Breast epithelium (tissue), 4 donors: ENCODE measurements at regions not wholly inside any gene's neighbourhood (a gene's known extent, or its start where the extent isn't known, plus 50 kb on each side); places are given as distances from the start of the nearest gene placed in this dataset.
"Not testable (repeated sequence)": the region's sequence is repeated elsewhere in the genome, so short reads cannot be mapped to it uniquely, and the experiment has no call there.

Experiments used
- DNase-seq, 2 donors: peaks; one replicate each; pipeline ENCODE4 v3.0.0-alpha.2; 2019; ENCODE audit warnings: low spot score in 2 of 2
- H3K27ac ChIP-seq, 2 donors: fragments of 200-600 bp; sonication (generic) in 1 of 2; one replicate each; pipeline ENCODE4 v1.5.1; 2016 to 2019; ENCODE audit warnings: mild to moderate bottlenecking in 1 of 2
- H3K27me3 ChIP-seq, 2 donors: fragments of 200-600 bp; sonication (generic) in 1 of 2; one replicate each; pipeline versions ENCODE4 v1.5.1 to v1.6.0; 2017 to 2019; ENCODE audit warnings: control low read depth in 1 of 2, mild to moderate bottlenecking in 1 of 2
- H3K36me3 ChIP-seq: fragments of 200-600 bp; one replicate; pipeline ENCODE4 v1.5.1; 2019
- H3K4me1 ChIP-seq, 2 donors: fragments of 200-600 bp; sonication (generic); one replicate each; pipeline ENCODE4 v1.5.1; 2016 to 2019; ENCODE audit warnings: control low read depth in 1 of 2
- H3K4me3 ChIP-seq, 3 donors: fragments of 200-600 bp; sonication (generic); 1 replicate in 2 of 3; 2 replicates in 1 of 3; pipeline ENCODE4 v1.5.1; 2016 to 2019; ENCODE audit warnings: mild to moderate bottlenecking in 3 of 3, moderate library complexity in 2 of 3
- H3K9me3 ChIP-seq, 2 donors: fragments of 200-600 bp; sonication (generic) in 1 of 2; one replicate each; pipeline ENCODE4 v1.5.1; 2016 to 2019; ENCODE audit warnings: control low read depth in 1 of 2
- POLR2A ChIP-seq: fragments of 450-650 bp; IDR thresholded peaks from one replicate; pipeline ENCODE4 v1.6.1; 2016; ENCODE audit warnings: antibody characterized with exemption, mild to moderate bottlenecking, moderate library complexity
- POLR2AphosphoS5 ChIP-seq, 3 donors: sonication (generic); formaldehyde crosslinking; IDR thresholded peaks; one replicate each; pipeline ENCODE4 v1.6.1; 2017; ENCODE audit warnings: antibody characterized with exemption in 3 of 3
- intact Hi-C: fragments of 100-400 bp; cut with DNase I; formaldehyde crosslinking; loops from one replicate; pipeline ENCODE4 v1.15.1; 2023; ENCODE audit warnings: low total_unique reads
- TF ChIP-seq, protein P1 (sequence below), 3 donors: fragments of 450-650 bp; IDR thresholded peaks; one replicate each; pipeline ENCODE4 v1.5.1; 2016 to 2017; ENCODE audit warnings: antibody characterized with exemption in 3 of 3, mild to moderate bottlenecking in 3 of 3, moderate library complexity in 3 of 3

DNA sequence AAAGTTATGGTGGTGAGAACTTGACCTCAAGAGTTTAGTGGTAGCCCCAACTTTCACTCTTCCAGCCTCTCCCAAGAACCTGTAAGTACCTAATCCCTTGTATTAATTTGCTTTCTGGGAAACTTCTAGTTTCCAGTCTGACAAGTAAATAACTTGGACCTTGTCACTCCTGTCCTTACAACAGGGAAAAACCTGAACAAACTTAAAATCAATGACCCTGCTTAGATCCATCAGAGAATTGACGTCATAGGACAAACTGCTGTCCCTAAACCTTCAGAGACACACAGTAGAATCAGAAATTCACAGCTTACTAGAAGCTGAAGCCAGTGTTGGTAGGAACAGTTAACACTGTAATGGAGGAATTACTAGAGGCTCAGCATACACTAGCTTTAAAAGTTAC, 60.0 kb upstream of the DCLK2 start:
- Histone ChIP-seq H3K4me1 (no peaks in the 10 kb centered on the region), H3K9me3 (no peaks in the 10 kb centered on the region), H3K27ac (no peak overlapping the region), H3K4me3 (no peak overlapping the region), H3K27me3 (no peaks in the 10 kb centered on the region), H3K36me3 (no peaks in the 10 kb centered on the region)
- DNase-seq: no peak
- intact Hi-C loops: loop anchor here (10.0 kb wide), 1 partner anchor 867 kb away; no protein-coding TSS in a partner anchor
- TF ChIP-seq POLR2A (no peak), POLR2AphosphoS5 (IDR thresholded peaks at IDR 0.05) (no peak)
- TF ChIP-seq, protein P1, sequence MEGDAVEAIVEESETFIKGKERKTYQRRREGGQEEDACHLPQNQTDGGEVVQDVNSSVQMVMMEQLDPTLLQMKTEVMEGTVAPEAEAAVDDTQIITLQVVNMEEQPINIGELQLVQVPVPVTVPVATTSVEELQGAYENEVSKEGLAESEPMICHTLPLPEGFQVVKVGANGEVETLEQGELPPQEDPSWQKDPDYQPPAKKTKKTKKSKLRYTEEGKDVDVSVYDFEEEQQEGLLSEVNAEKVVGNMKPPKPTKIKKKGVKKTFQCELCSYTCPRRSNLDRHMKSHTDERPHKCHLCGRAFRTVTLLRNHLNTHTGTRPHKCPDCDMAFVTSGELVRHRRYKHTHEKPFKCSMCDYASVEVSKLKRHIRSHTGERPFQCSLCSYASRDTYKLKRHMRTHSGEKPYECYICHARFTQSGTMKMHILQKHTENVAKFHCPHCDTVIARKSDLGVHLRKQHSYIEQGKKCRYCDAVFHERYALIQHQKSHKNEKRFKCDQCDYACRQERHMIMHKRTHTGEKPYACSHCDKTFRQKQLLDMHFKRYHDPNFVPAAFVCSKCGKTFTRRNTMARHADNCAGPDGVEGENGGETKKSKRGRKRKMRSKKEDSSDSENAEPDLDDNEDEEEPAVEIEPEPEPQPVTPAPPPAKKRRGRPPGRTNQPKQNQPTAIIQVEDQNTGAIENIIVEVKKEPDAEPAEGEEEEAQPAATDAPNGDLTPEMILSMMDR (IDR thresholded peaks at IDR 0.05): no peak

DNA sequence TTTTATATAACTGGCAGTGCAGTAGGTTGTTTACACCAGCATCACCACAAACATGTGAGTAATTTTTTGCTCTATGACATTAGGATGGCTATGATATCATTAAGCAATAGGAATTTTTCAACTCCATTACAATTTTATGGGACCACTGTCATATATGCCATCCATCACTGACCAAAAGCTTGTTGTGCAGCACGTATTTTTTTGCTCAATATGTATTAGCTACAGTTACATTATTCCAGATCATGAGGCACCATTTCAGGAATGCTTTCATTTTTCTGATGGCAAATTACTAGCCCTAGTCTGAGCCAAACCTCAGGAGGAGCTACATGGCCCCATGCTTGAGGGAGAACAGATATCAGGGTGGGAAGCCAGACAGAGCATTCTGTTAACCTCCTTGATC, 56.8 kb upstream of the DCLK2 start:
- no peaks in the 10 kb centered on the region for H3K36me3 ChIP-seq
- no peak overlapping the region for H3K4me3 ChIP-seq
- TF ChIP-seq, protein P1 (IDR thresholded peaks at IDR 0.05): no peak
- TF ChIP-seq POLR2AphosphoS5 (IDR thresholded peaks at IDR 0.05) (no peak), POLR2A (no peak)
- intact Hi-C loops: no loop called here
- no peak for DNase-seq
- no peak overlapping the region for H3K27ac ChIP-seq
- H3K9me3 ChIP-seq: peaks cover 0 to 5% of the 10 kb centered on the region in 2 donors
- no peaks in the 10 kb centered on the region for H3K27me3 ChIP-seq
- no peaks in the 10 kb centered on the region for H3K4me1 ChIP-seq

DNA sequence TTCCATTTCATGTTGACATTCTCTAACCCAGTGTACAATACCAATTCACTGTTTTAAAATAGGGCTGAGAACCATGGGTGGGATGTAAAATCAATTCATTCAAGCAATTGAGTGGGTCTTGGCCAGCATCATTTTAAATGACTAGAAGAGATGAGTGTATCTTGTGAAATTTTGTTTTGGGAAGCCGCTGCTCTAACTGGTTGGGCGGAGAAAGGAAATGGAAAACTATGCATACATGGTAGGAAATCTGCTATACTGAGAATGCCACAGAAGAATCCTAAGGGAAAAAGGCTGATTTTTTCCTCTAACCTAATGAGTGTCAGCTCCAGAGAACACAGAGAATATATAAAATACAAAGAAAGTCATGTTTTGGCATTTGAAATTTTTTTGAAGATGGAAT, 54.8 kb upstream of the DCLK2 start:
- peaks cover 13 to 19% of the 10 kb centered on the region in 2 donors for H3K9me3 ChIP-seq
- no peaks in the 10 kb centered on the region for H3K4me1 ChIP-seq
- H3K36me3 ChIP-seq: no peaks in the 10 kb centered on the region
- DNase-seq: no peak
- H3K27ac ChIP-seq: no peak overlapping the region
- TF ChIP-seq POLR2A (no peak), POLR2AphosphoS5 (IDR thresholded peaks at IDR 0.05) (no peak)
- TF ChIP-seq, protein P1 (IDR thresholded peaks at IDR 0.05): no peak
- no peaks in the 10 kb centered on the region for H3K27me3 ChIP-seq
- no peak overlapping the region for H3K4me3 ChIP-seq
- intact Hi-C loops: no loop called here

DNA sequence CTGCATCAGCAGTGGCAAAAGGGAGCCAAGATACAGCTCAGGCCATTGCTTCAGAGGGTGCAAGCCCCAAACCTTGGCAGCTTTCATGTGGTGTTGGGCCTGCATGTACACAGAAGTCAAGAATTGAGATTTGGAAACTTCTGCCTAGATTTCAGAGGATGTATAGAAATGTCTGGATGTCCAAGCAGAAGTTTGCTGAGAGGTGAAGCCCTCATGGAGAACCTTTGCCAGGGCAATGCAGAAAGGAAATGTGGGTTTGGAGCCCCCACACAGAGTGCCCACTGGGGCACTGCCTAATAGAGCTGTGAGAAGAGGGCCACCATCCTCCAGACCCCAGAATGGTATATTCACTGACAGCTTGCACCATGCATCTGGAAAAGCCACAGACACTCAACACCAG, 51.3 kb upstream of the DCLK2 start:
- intact Hi-C loops, H3K4me1 ChIP-seq, H3K4me3 ChIP-seq, H3K36me3 ChIP-seq, H3K27ac ChIP-seq, H3K27me3 ChIP-seq, DNase-seq: not testable (repeated sequence)
- peaks cover 13 to 19% of the 10 kb centered on the region in 2 donors for H3K9me3 ChIP-seq
